Endodermal cell (in vitro differentiated cells): ENCODE measurements at regions not wholly inside any gene's neighbourhood (a gene's known extent, or its start where the extent isn't known, plus 50 kb on each side); places are given as distances from the start of the nearest gene placed in this dataset. TPM values are rescaled to one million over a fixed set of nuclear protein-coding genes. Genes with fewer than 3 reads are reported as not detected.
"Not testable (repeated sequence)": the region's sequence is repeated elsewhere in the genome, so short reads cannot be mapped to it uniquely, and the experiment has no call there.

Source experiments
- DNase-seq: peaks from one replicate; pipeline ENCODE4 v3.0.0-alpha.2; 2017
- H3K27ac ChIP-seq: 2 replicates; pipeline ENCODE4 v1.5.1; 2013; ENCODE audit warnings: mild to moderate bottlenecking, low read depth, low read length, moderate library complexity
- H3K27me3 ChIP-seq: 2 replicates; pipeline ENCODE4 v1.6.1; 2013; ENCODE audit warnings: mild to moderate bottlenecking, low read length, moderate library complexity; ENCODE audit not compliant: insufficient read depth, control insufficient read depth, poor library complexity, severe bottlenecking
- H3K36me3 ChIP-seq: 2 replicates; pipeline ENCODE4 v1.7.0; 2013; ENCODE audit warnings: mild to moderate bottlenecking, low read length, moderate library complexity; ENCODE audit not compliant: control insufficient read depth, insufficient read depth
- H3K4me1 ChIP-seq: one replicate; pipeline ENCODE4 v1.7.0; 2013; ENCODE audit warnings: low read length; ENCODE audit not compliant: control insufficient read depth, insufficient read depth
- H3K4me3 ChIP-seq: 2 replicates; pipeline ENCODE4 v1.5.1; 2013; ENCODE audit warnings: mild to moderate bottlenecking, low read length, moderate library complexity
- H3K9ac ChIP-seq: 2 replicates; pipeline ENCODE4 v1.6.1; 2013; ENCODE audit warnings: mild to moderate bottlenecking, low read length, moderate library complexity; ENCODE audit not compliant: poor library complexity, severe bottlenecking; ENCODE audit errors: extremely low read depth
- H3K9me3 ChIP-seq: 2 replicates; pipeline ENCODE4 v1.6.1; 2013; ENCODE audit warnings: mild to moderate bottlenecking, low read length, moderate library complexity; ENCODE audit not compliant: control insufficient read depth
- H3K27ac Mint-ChIP-seq: 2 replicates; pipeline ENCODE4 v1.8.0; 2020; ENCODE audit warnings: mixed read lengths
- H3K27me3 Mint-ChIP-seq: 2 replicates; pipeline ENCODE4 v1.8.0; 2021; ENCODE audit warnings: mild to moderate bottlenecking, mixed read lengths; ENCODE audit not compliant: insufficient read depth
- H3K36me3 Mint-ChIP-seq: 2 replicates; pipeline ENCODE4 v1.8.0; 2020; ENCODE audit warnings: low read depth, mixed read lengths
- H3K4me1 Mint-ChIP-seq: 2 replicates; pipeline ENCODE4 v1.8.0; 2020; ENCODE audit warnings: mixed read lengths
- H3K4me3 Mint-ChIP-seq: 2 replicates; pipeline ENCODE4 v1.8.0; 2020; ENCODE audit warnings: mild to moderate bottlenecking, moderate library complexity, mixed read lengths
- H3K9me3 Mint-ChIP-seq: 2 replicates; pipeline ENCODE4 v1.8.0; 2020; ENCODE audit warnings: mild to moderate bottlenecking, mixed read lengths
- whole genome bisulfite sequencing, 2 experiments: methylation state at CpG; one replicate each; pipeline versions ENCODE4 v1.1.5 to v1.1.7; 2013; ENCODE audit warnings: missing lambda C conversion rate in 2 of 2, mixed read lengths in 1 of 2; ENCODE audit not compliant: insufficient coverage in 1 of 2, insufficient read length in 1 of 2; 5-methylcytosine and 5-hydroxymethylcytosine counted together
- microRNA-seq: library from miRNA; unstranded; fragments of <30 nt; microRNA quantifications from one replicate; pipeline ENCODE4 v1.2.0, GENCODE V29; 2020; ENCODE audit warnings: borderline microRNAs expressed
- TF ChIP-seq, protein P1 (sequence below): fragments of 200-600 bp; sonication (generic); conservative IDR thresholded peaks from 2 replicates; pipeline ENCODE4 v1.5.0; 2021; ENCODE audit warnings: antibody characterized with exemption, mild to moderate bottlenecking

DNA sequence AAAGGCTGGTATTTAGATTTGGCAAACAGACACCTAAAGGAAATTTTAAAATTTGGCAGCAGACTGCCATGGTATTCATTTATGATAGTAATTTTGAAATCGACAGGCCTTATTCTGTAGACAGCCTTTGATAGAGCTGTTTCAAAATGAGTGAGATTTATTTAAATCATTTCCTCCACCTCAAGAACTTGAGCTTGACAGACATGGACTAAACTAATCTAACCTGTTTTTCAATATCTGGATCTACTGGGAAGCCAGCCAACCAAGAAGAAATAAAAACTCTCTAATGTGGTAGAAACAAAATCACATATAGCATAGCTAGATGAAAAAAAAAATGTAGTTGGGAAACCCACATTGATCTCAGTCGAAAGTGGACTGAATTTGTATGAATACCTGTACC is 56.9 kb upstream of the RASA1 start:
- Histone ChIP-seq H3K9me3 (no peaks in the 10 kb centered on the region), H3K27ac (no peak overlapping the region), H3K36me3 (no peaks in the 10 kb centered on the region), H3K27me3 (no peaks in the 10 kb centered on the region), H3K4me1 (no peaks in the 10 kb centered on the region), H3K9ac (no peak overlapping the region), H3K4me3 (no peak overlapping the region)
- no peak overlapping the region for H3K4me3 Mint-ChIP-seq
- WGBS, 2 experiments: 82 to 100% methylated on average over 1 to 2 of the region's 2 CpGs
- H3K36me3 Mint-ChIP-seq: no peaks in the 10 kb centered on the region
- H3K4me1 Mint-ChIP-seq: no peaks in the 10 kb centered on the region
- no peak overlapping the region for H3K27ac Mint-ChIP-seq
- no peaks in the 10 kb centered on the region for H3K27me3 Mint-ChIP-seq
- TF ChIP-seq, protein P1, sequence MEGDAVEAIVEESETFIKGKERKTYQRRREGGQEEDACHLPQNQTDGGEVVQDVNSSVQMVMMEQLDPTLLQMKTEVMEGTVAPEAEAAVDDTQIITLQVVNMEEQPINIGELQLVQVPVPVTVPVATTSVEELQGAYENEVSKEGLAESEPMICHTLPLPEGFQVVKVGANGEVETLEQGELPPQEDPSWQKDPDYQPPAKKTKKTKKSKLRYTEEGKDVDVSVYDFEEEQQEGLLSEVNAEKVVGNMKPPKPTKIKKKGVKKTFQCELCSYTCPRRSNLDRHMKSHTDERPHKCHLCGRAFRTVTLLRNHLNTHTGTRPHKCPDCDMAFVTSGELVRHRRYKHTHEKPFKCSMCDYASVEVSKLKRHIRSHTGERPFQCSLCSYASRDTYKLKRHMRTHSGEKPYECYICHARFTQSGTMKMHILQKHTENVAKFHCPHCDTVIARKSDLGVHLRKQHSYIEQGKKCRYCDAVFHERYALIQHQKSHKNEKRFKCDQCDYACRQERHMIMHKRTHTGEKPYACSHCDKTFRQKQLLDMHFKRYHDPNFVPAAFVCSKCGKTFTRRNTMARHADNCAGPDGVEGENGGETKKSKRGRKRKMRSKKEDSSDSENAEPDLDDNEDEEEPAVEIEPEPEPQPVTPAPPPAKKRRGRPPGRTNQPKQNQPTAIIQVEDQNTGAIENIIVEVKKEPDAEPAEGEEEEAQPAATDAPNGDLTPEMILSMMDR: no peak
- peaks cover 8% of the 10 kb centered on the region for H3K9me3 Mint-ChIP-seq
- no peak for DNase-seq

DNA sequence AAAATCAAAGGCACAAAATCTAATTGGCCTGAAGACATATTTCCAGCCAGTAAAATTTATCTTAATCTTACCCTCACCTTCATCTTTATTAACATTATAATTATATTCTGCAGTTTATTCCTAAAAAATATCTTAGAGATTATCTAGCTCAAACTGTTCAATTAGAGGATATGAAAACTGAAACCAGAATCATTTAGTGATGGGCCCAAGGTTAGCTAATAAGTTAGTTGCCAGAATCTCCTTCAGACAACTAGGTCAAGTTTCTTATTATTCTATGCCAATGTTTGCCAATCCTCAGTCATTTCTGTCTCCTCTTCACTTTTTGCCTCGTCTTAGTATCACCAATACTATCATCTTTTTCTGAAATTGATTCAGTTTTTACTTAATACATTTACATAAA is 56.0 kb upstream of the RASA1 start:
- 79% methylated on average over 1 of the region's 1 CpG; no CpG with 5 or more reads in 1 of the 2 experiments for WGBS, 2 experiments
- no peaks in the 10 kb centered on the region for H3K4me1 Mint-ChIP-seq
- Histone ChIP-seq H3K36me3 (no peaks in the 10 kb centered on the region), H3K9me3 (no peaks in the 10 kb centered on the region), H3K4me3 (no peak overlapping the region), H3K27ac (no peak overlapping the region), H3K9ac (no peak overlapping the region), H3K27me3 (no peaks in the 10 kb centered on the region), H3K4me1 (no peaks in the 10 kb centered on the region)
- no peak overlapping the region for H3K4me3 Mint-ChIP-seq
- H3K27ac Mint-ChIP-seq: no peak overlapping the region
- peaks cover 8% of the 10 kb centered on the region for H3K9me3 Mint-ChIP-seq
- H3K27me3 Mint-ChIP-seq: no peaks in the 10 kb centered on the region
- DNase-seq: no peak
- no peaks in the 10 kb centered on the region for H3K36me3 Mint-ChIP-seq
- TF ChIP-seq, protein P1: no peak

DNA sequence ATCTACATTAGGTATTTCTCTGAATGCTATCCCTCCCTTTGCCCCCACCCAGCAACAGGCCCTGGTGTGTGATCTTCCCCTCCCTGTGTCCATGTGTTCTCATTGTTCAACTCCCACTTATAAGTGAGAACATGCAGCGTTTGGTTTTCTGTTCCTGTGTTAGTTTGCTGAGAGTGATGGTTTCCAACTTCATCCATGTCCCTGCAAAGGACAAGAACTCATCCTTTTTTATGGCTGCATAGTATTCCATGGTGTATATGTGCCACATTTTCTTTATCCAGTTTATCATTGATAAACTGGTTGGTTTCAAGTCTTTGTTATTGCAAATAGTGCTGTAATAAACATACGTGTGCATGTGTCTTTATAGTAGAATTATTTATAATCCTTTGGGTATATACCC is 55.5 kb upstream of the RASA1 start:
- not testable (repeated sequence) for H3K27ac ChIP-seq, H3K36me3 Mint-ChIP-seq, H3K27ac Mint-ChIP-seq, H3K4me1 Mint-ChIP-seq, H3K27me3 Mint-ChIP-seq, H3K9ac ChIP-seq, H3K4me3 ChIP-seq, H3K9me3 ChIP-seq, H3K36me3 ChIP-seq, DNase-seq, H3K9me3 Mint-ChIP-seq, H3K4me3 Mint-ChIP-seq, H3K27me3 ChIP-seq, H3K4me1 ChIP-seq
- WGBS, 2 experiments: 70% methylated on average over 2 of the region's 2 CpGs; no CpG with 5 or more reads in 1 of the 2 experiments

DNA sequence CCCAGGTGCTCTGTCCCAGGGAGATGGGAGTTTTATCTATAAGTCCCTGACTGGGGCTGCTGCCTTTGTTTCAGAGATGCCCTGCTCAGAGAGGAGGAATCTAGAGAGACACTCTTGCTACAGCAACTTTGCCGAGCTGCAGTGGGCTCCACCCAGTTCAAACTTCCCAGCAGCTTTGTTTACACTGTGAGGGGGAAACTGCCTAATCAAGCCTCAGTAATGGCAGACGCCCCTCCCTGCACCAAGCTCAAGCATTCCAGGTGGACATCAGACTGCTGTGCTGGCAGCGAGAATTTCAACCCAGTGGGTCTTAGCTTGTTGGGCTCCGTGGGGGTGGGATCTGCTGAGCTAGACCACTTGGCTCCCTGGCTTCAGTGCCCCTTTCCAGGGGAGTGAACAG is 50.2 kb upstream of the RASA1 start:
- not testable (repeated sequence) for H3K27me3 ChIP-seq, H3K4me1 ChIP-seq, H3K4me3 ChIP-seq, H3K27ac ChIP-seq, H3K9me3 Mint-ChIP-seq, H3K36me3 ChIP-seq, H3K9me3 ChIP-seq, H3K4me3 Mint-ChIP-seq, H3K27me3 Mint-ChIP-seq, H3K4me1 Mint-ChIP-seq, H3K36me3 Mint-ChIP-seq, H3K9ac ChIP-seq, H3K27ac Mint-ChIP-seq
- 84 to 89% methylated on average over 3 to 4 of the region's 4 CpGs for WGBS, 2 experiments
- DNase-seq: peak; percentile 54

Small RNA genes lying in the stretch of these regions (microRNA-seq; reads per million reads assigned to microRNA genes)
- gene MIR4280: not detected
